ENCODE measurements at regions not wholly inside any gene's neighbourhood (a gene's known extent, or its start where the extent isn't known, plus 50 kb on each side); places are given as distances from the start of the nearest gene placed in this dataset.

DNA sequence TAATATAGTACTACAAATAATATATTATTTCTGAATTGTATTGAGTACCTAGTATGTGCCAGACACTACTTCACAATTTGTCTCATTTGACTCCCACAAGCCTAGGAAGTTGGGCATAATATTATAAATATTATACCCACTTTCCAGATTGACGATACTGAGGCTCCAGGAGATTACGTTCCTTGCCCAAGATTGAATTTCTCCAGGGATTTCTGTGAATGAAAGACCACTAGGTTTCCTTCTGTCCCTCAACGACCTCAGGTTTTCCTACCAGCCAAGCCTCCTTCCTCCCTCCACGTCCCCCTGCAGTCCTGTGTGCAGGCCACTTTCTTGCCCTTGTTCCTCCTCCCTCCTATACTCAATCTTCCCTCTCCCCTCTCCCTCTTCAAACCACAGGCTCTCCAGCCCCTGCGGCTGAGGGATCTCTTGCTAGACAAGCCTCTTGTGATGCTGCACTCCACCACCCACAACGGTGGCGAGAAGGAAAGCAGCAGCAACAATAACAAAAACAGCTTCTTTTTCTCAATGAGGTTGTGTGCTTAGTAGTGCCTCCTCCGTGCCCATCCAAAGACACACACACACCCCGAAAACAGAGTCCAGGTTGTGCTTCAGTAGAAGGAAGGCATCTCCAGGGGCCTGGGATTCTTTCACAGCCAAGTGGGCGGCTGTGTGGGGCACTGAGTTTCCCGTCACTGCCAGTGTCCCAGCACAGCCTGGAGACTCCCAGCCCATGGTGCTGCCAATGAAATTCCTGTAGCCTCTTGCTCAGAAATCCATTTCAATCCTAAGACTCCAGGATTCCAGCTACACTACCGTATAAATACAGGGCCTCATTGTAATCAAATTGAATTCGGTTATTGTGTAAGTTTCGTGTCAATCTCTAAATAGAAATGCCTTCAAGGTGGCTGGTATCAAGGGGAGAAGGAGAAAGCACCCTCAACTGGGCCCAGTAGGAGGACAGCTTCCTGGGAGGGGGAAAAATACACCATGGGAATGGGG, 94.4 kb downstream of the NCR2 start:
- no peak for DNase-seq (ENCODE audit: low read depth)

- DNase-seq (ENCODE audit: low read depth), result no peak
Observed at GRCh38 chr6:41430875-41431274, 95.5 kb downstream of the NCR2 start.

DNA sequence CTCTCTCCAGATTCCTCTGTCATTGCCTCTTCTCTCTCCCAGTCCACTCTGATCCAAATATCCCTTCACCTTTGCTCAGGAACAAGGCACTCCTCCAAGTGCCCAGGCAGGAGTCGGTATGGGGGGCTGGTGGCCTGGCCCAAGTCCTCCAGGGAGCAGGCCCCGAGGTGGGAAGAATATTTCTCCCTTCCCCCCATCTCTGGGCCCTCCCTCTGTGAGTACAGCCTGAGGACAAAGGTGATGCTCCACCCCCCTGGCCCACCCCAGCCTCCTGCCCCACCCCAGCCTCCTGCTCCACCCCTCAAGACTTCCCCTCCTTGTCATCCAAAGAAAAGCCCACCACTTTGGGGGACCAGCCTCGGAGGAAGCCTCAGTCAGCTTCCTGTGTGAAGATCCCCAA, 96.9 kb downstream of the NCR2 start:
- DNase-seq (ENCODE audit: low read depth), result no peak

GRCh38 chr6:41434803-41435481, 99.5 kb downstream of the NCR2 start:
- DNase-seq (ENCODE audit: low read depth), result no peak

- no peak for DNase-seq (ENCODE audit: low read depth)
Observed at GRCh38 chr6:41437604-41438003, 102.2 kb downstream of the NCR2 start.

GRCh38 chr6:41438746-41439145, 103.3 kb downstream of the NCR2 start:
- DNase-seq (ENCODE audit: low read depth), result no peak

- no peak for DNase-seq (ENCODE audit: low read depth)
Observed at GRCh38 chr6:41439524-41440418, 104.4 kb downstream of the NCR2 start.

- DNase-seq (ENCODE audit: low read depth), result no peak
Observed at GRCh38 chr6:41440958-41441357, 105.2 kb upstream of the FOXP4 start.

GRCh38 chr6:41441598-41442351, 104.4 kb upstream of the FOXP4 start:
- no peak for DNase-seq (ENCODE audit: low read depth)

GRCh38 chr6:41442352-41442672, 103.9 kb upstream of the FOXP4 start:
- no peak for DNase-seq (ENCODE audit: low read depth)

DNA sequence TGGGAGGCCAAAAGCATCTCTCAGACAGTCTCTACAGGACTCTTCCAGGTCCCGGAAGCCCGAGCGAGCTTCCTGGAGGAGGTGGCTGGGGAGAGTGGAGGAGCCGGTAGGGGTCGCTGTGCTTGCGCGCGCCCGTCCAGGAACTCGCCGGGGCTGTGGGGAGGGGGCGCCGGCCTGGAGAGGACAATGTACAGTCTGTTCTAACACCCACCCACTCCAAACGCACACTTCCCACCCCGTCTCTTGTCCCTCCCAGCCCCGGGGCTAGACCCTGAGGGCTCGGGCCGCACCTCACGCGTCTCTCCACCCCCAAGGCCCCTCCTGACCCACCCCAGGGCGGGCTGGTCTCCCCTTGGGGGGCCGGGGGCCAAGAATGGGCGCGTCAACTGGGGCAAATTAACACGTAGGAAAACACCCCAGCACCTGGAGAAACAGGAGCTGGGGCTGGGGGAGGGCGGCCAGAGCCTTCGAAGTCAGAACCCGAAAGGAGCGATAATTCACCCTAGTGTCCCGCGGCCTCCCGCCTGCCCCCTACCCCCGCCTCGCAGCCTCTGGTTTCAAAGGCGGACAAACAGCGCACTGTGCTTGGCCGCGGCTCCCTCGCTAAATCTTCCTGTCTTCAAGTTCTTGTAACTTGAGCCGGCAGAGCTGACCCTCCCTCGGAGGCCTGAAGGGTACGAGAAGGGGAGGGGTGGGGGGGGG, 103.2 kb upstream of the FOXP4 start:
- no peak for DNase-seq (ENCODE audit: low read depth)

DNA sequence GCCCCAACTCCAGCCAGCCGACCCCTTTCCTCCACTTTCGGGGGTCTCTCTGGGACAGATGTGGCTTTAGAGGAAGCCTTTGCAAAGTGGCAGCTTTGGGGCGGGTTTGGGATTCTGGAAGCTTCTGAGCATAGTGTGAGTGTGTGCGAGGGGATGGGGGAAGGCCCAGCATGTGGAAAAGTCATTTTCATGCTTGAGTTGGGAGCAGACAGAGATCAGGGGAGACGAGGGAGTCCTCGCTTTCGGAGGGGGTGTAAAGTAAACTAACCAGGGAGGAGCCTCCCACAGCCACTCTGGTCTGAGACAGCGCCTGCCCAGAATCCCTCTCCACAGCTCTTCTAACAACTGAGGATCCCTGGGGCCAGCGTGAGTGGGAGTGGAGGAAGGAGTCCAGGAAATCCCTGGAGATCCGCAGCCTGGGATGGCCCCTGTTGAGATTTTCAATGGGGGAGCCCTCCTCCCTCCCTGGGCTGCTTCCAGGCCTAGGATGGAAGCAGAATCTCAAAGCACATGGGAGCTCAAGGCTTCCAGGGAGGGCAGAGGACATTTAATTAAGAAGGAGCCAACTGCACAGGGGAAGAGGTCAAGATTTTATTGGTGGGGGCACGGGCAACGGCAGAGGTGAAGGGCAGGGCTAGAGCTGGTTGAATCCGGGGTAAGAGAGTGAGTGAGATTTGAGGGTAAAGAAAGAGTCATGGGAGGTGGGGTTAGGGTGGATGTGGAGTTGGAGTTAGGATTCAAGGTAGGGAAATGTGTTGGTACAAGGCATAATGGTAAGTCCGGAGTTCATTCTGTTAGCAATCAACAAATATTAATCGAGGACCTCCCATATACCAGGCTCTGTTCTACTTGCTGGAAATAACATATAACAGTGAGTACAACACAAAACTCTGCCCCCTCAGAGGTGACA, 102.3 kb upstream of the FOXP4 start:
- no peak for DNase-seq (ENCODE audit: low read depth)

- no peak for DNase-seq (ENCODE audit: low read depth)
Observed at GRCh38 chr6:41445261-41445660, 100.9 kb upstream of the FOXP4 start.

- DNase-seq (ENCODE audit: low read depth), result no peak
Observed at GRCh38 chr6:41446132-41446531, 100.0 kb upstream of the FOXP4 start.

DNA sequence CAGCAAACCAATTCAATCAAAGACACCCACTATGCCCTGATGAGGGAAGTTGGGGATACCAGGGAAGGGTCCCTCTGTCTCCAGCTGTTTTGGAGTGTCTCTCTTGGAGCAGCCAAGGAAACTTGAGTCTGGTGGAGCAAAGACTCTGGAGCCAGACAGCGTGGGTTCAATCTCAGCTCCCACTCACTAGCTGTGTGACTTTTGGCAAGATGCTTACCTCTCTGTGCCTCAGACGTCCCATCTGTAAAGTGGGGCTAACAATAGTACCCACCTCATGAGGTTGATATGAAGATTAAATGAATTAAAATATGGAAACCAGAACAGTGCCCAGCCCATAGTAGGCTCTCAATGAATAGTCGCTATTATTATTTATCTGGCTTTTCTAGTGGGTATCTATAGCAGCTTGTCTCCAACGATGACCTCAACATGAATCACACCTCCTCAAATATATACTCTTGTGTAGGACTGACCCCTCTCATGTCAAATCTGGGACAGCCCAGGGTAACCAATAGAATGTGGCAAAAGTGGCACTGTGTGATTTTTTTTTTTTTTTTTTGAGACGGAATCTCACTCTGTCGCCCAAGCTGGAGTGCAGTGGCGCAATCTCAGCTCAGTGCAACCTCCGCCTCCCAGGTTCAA, 99.2 kb upstream of the FOXP4 start:
- DNase-seq (ENCODE audit: low read depth), result no peak

DNA sequence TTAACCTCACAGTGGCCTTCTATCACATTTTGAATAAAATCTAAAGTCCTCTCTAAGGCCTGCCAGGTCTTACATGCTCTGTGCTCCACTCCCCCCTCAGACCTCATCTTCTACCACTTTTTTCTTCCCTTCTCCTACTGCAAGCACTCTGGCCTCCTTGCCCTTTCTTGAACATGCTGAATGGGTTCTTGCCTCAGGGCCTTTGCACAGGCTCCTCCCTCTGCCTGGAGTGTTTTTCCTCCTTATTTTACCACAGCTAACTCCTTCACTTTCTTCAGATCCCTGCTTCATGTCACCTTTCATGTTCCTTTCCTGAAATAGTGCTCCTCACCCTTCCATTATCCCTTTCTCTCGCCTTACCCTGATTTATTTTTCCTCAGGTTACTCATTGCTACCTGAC, 97.9 kb upstream of the FOXP4 start:
- DNase-seq (ENCODE audit: low read depth), result no peak

DNA sequence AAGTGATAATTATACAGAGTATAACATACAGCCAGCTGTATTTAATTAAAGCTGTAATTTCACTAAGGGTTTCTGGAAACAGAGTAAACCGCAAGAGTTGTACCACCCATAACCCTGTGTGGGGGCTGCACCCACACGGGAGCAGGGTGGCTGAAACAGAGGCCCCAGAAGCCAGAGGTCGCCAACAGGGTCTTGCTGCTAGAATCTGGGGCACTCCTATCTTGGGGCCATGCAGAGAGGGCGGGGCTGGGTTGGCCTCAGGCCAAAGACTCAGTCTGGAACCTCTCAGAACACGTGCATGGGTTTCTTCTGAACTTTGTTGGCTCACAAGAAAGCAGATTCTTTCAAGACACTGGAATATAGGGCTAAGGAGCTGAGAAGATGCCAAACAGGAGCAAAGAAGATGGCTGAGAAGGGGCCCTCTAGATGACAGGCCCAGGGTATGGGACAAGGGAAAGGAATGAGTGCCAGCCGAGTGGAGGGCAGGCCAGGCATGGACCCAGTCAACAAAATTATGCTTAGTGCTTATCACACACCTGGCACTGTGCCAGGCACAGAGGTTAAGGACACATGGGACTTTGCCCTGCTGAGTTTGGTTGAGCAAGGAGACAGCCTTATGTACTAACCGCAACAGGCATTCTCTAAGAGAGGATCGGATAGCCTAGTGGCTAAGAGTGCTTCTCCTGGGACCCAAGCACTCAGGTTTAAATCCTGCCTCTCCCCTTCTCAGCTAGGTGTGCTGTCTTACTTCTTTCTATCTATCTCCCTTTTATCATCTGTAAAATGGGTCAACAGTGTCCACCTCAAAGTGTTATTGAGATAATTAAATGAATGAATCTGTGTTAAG, 96.6 kb upstream of the FOXP4 start:
- no peak for DNase-seq (ENCODE audit: low read depth)

DNA sequence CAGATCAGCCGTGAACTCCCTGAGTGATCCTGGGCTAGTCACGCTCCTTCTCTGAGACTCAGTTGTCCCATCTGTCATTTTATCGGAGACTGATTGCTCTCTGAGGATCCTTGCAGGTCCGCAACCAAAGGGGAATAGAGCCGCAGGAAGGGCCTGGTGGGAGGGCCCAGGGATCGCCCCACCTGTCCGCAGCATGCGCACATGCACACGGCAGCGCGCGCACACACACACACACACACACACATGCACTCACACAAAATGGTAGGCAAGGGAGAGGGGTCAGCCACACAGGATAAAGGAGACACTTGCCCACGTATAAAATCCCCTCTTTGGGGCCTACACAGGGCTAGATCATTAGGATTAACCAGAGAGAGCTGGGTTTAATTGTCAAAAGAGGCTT, 95.6 kb upstream of the FOXP4 start:
- no peak for DNase-seq (ENCODE audit: low read depth)

DNA sequence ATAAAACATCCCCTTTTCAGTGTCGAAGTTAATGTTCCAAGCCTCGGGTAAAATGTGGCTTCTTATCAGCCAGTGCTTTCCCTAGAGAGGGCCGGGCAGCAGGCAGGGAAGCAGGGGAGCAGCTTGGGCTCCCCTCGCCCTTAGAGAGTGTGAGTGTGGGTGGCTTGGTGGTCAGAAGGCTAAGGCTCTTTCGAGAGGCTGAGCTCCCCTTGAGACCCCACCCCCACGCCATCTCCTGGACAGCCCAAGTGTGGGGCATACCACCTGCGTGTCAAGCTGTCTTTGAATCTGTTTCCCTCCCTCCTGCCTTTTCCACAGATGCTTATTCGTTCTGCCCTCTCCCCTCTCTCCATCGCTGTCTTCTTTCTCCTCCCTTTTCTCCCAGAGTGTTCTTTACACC, 95.1 kb upstream of the FOXP4 start:
- no peak for DNase-seq (ENCODE audit: low read depth)

All from stimulated activated CD8-positive, alpha-beta memory T cell treated with anti-CD3 and anti-CD28 coated beads, Interleukin-12 subunit alpha, Interleukin-12 subunit beta, amount 100 ng/mL, for 4 hours (primary cell).